CD14-positive monocyte (primary cell): ENCODE measurements at regions not wholly inside any gene's neighbourhood (a gene's known extent, or its start where the extent isn't known, plus 50 kb on each side); places are given as distances from the start of the nearest gene placed in this dataset.

Experiments
- DNase-seq, 3 donors: peaks; one replicate each; pipeline ENCODE4 v3.0.0-alpha.2; 2011 to 2022
- H2AFZ ChIP-seq: 2 replicates; pipeline ENCODE4 v1.6.0; 2012; ENCODE audit warnings: mild to moderate bottlenecking, low read depth, low read length, inconsistent platforms; ENCODE audit not compliant: insufficient read depth, poor library complexity, severe bottlenecking
- H3K27ac ChIP-seq, 2 donors: 1 replicate in 1 of 2; 2 replicates in 1 of 2; pipeline ENCODE4 v1.5.1; 2012 to 2013; ENCODE audit warnings: low read length in 2 of 2, control low read depth in 1 of 2, inconsistent platforms in 1 of 2, low read depth in 1 of 2, mild to moderate bottlenecking in 1 of 2
- H3K27me3 ChIP-seq, 2 donors: one replicate each; pipeline versions ENCODE4 v1.6.0 to v1.6.1; 2011 to 2013; ENCODE audit warnings: low read length in 2 of 2; ENCODE audit not compliant: control insufficient read depth in 2 of 2, insufficient read depth in 2 of 2
- H3K36me3 ChIP-seq, 2 donors: replicated peaks in 1 of 2; 1 replicate in 1 of 2; 2 replicates in 1 of 2; pipeline versions ENCODE4 v1.5.1 to v1.6.1; 2012 to 2013; ENCODE audit warnings: low read length in 2 of 2, control low read depth in 1 of 2, inconsistent platforms in 1 of 2, mild to moderate bottlenecking in 1 of 2; ENCODE audit not compliant: insufficient read depth in 2 of 2, control insufficient read depth in 1 of 2
- H3K4me1 ChIP-seq, 2 donors: 1 replicate in 1 of 2; 2 replicates in 1 of 2; pipeline versions ENCODE4 v1.5.1 to v1.6.1; 2012 to 2013; ENCODE audit warnings: low read length in 2 of 2, control low read depth in 1 of 2, inconsistent platforms in 1 of 2, mild to moderate bottlenecking in 1 of 2, moderate library complexity in 1 of 2; ENCODE audit not compliant: insufficient read depth in 2 of 2, control insufficient read depth in 1 of 2
- H3K4me2 ChIP-seq: replicated peaks from 2 replicates; pipeline ENCODE3; 2012; ENCODE audit warnings: low read length, moderate library complexity, mild to moderate bottlenecking; ENCODE audit not compliant: poor library complexity, severe bottlenecking; ENCODE audit errors: extremely low read depth
- H3K4me3 ChIP-seq, 3 experiments: fragments of 200-600 bp in 1 of 3; sonication (generic) in 1 of 3; replicated peaks in 1 of 3; 1 replicate in 2 of 3; 2 replicates in 1 of 3; pipeline ENCODE4 v1.5.1; 2011 to 2013; ENCODE audit warnings: low read length in 3 of 3, mild to moderate bottlenecking in 3 of 3, control low read depth in 2 of 3, low read depth in 2 of 3, inconsistent platforms in 1 of 3, moderate library complexity in 1 of 3
- H3K79me2 ChIP-seq: 2 replicates; pipeline ENCODE4 v1.6.0; 2012; ENCODE audit warnings: mild to moderate bottlenecking, control low read depth, inconsistent platforms, low read length, moderate library complexity; ENCODE audit not compliant: insufficient read depth
- H3K9ac ChIP-seq: 2 replicates; pipeline ENCODE4 v1.6.0; 2017; ENCODE audit warnings: low read length, mild to moderate bottlenecking; ENCODE audit not compliant: insufficient read depth, poor library complexity, severe bottlenecking
- H3K9me3 ChIP-seq, 2 donors: replicated peaks in 1 of 2; 1 replicate in 1 of 2; 2 replicates in 1 of 2; pipeline versions ENCODE4 v1.5.1 to v1.6.1; 2012 to 2013; ENCODE audit warnings: low read length in 2 of 2, control low read depth in 1 of 2; ENCODE audit not compliant: control insufficient read depth in 1 of 2, insufficient read depth in 1 of 2
- H4K20me1 ChIP-seq: 2 replicates; pipeline ENCODE4 v1.6.0; 2012; ENCODE audit warnings: mild to moderate bottlenecking, low read length, control low read depth, moderate library complexity; ENCODE audit not compliant: insufficient read depth
- H3K27ac Mint-ChIP-seq, 7 donors: one replicate each; pipeline ENCODE4 v1.8.0; 2020; ENCODE audit warnings: mild to moderate bottlenecking in 7 of 7, mixed read lengths in 7 of 7, moderate library complexity in 6 of 7, inconsistent platforms in 2 of 7
- H3K27me3 Mint-ChIP-seq, 3 donors: one replicate each; pipeline ENCODE4 v1.8.0; 2021 to 2022; ENCODE audit warnings: low read depth in 3 of 3, mild to moderate bottlenecking in 3 of 3, mixed read lengths in 3 of 3, moderate library complexity in 3 of 3, inconsistent platforms in 1 of 3
- H3K36me3 Mint-ChIP-seq, 2 donors: one replicate each; pipeline ENCODE4 v1.8.0; 2020; ENCODE audit warnings: mixed read lengths in 2 of 2, inconsistent platforms in 1 of 2, mild to moderate bottlenecking in 1 of 2
- H3K4me1 Mint-ChIP-seq: one replicate; pipeline ENCODE4 v1.8.0; 2020; ENCODE audit warnings: mild to moderate bottlenecking, mixed read lengths
- H3K4me3 Mint-ChIP-seq, 2 donors: one replicate each; pipeline ENCODE4 v1.8.0; 2020; ENCODE audit warnings: mild to moderate bottlenecking in 2 of 2, mixed read lengths in 2 of 2, moderate library complexity in 1 of 2
- H3K9me3 Mint-ChIP-seq, 7 donors: one replicate each; pipeline ENCODE4 v1.8.0; 2020 to 2022; ENCODE audit warnings: mixed read lengths in 7 of 7, mild to moderate bottlenecking in 6 of 7, moderate library complexity in 6 of 7, inconsistent platforms in 2 of 7
- CTCF ChIP-seq: fragments of 200-600 bp; IDR thresholded peaks from one replicate; pipeline ENCODE4 v1.8.0; 2022; ENCODE audit warnings: antibody characterized with exemption, mild to moderate bottlenecking
- WGBS: methylation state at CpG from one replicate; pipeline ENCODE4 v1.1.5; 2013; ENCODE audit warnings: missing lambda C conversion rate; ENCODE audit not compliant: insufficient coverage; 5-methylcytosine and 5-hydroxymethylcytosine counted together
- intact Hi-C, 2 donors: fragments of 100-400 bp; cut with micrococcal nuclease; formaldehyde crosslinking; loops; one replicate each; pipeline versions ENCODE4 v1.15.0 to v1.15.1; 2023

- Histone ChIP-seq H2AFZ (no peak overlapping the region), H3K9ac (no peak overlapping the region), H3K36me3 (no peaks in the 10 kb centered on the region), H3K4me1 (no peaks in the 10 kb centered on the region), H3K9me3 (peaks cover 0 to 3% of the 10 kb centered on the region in 2 donors), H3K27ac (no peak overlapping the region), H4K20me1 (no peaks in the 10 kb centered on the region), H3K79me2 (no peaks in the 10 kb centered on the region), H3K4me2 (no peak overlapping the region), H3K27me3 (no peaks in the 10 kb centered on the region), H3K4me3 (no peak overlapping the region)
- Mint-ChIP-seq H3K36me3 (no peaks in the 10 kb centered on the region), H3K27ac (no peak overlapping the region), H3K9me3 (peaks cover 0 to 10% (median 0%) of the 10 kb centered on the region in 7 donors), H3K27me3 (no peaks in the 10 kb centered on the region), H3K4me3 (no peak overlapping the region), H3K4me1 (no peaks in the 10 kb centered on the region)
- no peak for TF ChIP-seq CTCF
- no peak for DNase-seq
- intact Hi-C loops = no loop called here
- 88% methylated on average over 4 of the region's 6 CpGs for WGBS
These were observed 308.9 kb upstream of the MPDZ start for GRCh38 chr9:13588151-13589033.

GRCh38 chr9:13587571-13587970, 308.1 kb upstream of the MPDZ start:
- H3K4me1 Mint-ChIP-seq = no peaks in the 10 kb centered on the region
- no peak overlapping the region for H3K4me3 Mint-ChIP-seq
- DNase-seq = no peak
- Histone ChIP-seq H3K9me3 (peaks cover 0 to 3% of the 10 kb centered on the region in 2 donors), H3K27ac (no peak overlapping the region), H3K27me3 (no peaks in the 10 kb centered on the region), H2AFZ (no peak overlapping the region), H3K79me2 (no peaks in the 10 kb centered on the region), H3K4me2 (no peak overlapping the region), H3K4me3 (no peak overlapping the region), H3K9ac (no peak overlapping the region), H3K4me1 (no peaks in the 10 kb centered on the region), H4K20me1 (no peaks in the 10 kb centered on the region), H3K36me3 (no peaks in the 10 kb centered on the region)
- no peak for TF ChIP-seq CTCF
- H3K36me3 Mint-ChIP-seq = no peaks in the 10 kb centered on the region
- no peaks in the 10 kb centered on the region for H3K27me3 Mint-ChIP-seq
- WGBS = 89% methylated on average over 4 of the region's 9 CpGs
- peaks cover 0 to 5% (median 0%) of the 10 kb centered on the region in 7 donors for H3K9me3 Mint-ChIP-seq
- no peak overlapping the region for H3K27ac Mint-ChIP-seq
- intact Hi-C loops = no loop called here
